Stimulated activated CD4-positive, alpha-beta T cell treated with anti-CD3 and anti-CD28 coated beads, Interleukin-12 subunit alpha, Interleukin-12 subunit beta, amount 100 ng/mL, for 24 hours (primary cell): ENCODE measurements at regions not wholly inside any gene's neighbourhood (a gene's known extent, or its start where the extent isn't known, plus 50 kb on each side); places are given as distances from the start of the nearest gene placed in this dataset.

ENCODE experiments used
- DNase-seq, 2 experiments: peaks; one replicate each; pipeline ENCODE4 v3.0.0-alpha.2; 2020; ENCODE audit warnings: low read depth in 2 of 2

GRCh38 chr2:236795861-236796219 lies 226.2 kb downstream of the ACKR3 start:
- DNase-seq = no peak

GRCh38 chr2:236796236-236796635 lies 226.6 kb downstream of the ACKR3 start:
- DNase-seq = no peak

- DNase-seq = no peak
These were observed 227.8 kb downstream of the ACKR3 start for GRCh38 chr2:236797411-236797810.

- no peak for DNase-seq
These were observed 228.9 kb downstream of the ACKR3 start for GRCh38 chr2:236798491-236798890.

GRCh38 chr2:236799391-236800026 lies 229.9 kb downstream of the ACKR3 start:
- DNase-seq = no peak

- DNase-seq = no peak
These were observed 233.2 kb downstream of the ACKR3 start for GRCh38 chr2:236802862-236803261.

GRCh38 chr2:236803621-236804020 lies 234.0 kb downstream of the ACKR3 start:
- DNase-seq = no peak

GRCh38 chr2:236805800-236806531 lies 236.3 kb downstream of the ACKR3 start:
- DNase-seq = no peak

GRCh38 chr2:236809716-236810115 lies 240.1 kb downstream of the ACKR3 start:
- no peak for DNase-seq

- no peak for DNase-seq
These were observed 241.5 kb downstream of the ACKR3 start for GRCh38 chr2:236811062-236811656.

GRCh38 chr2:236813766-236814165 lies 244.1 kb downstream of the ACKR3 start:
- no peak for DNase-seq

- no peak for DNase-seq
These were observed 245.0 kb downstream of the ACKR3 start for GRCh38 chr2:236814593-236814992.

- no peak for DNase-seq
These were observed 246.1 kb downstream of the ACKR3 start for GRCh38 chr2:236815746-236816145.

- DNase-seq = no peak
These were observed 246.9 kb downstream of the ACKR3 start for GRCh38 chr2:236816197-236817170.

GRCh38 chr2:236818281-236819045 lies 248.8 kb downstream of the ACKR3 start:
- no peak for DNase-seq

GRCh38 chr2:236819275-236820002 lies 249.8 kb downstream of the ACKR3 start:
- DNase-seq = no peak

- DNase-seq = no peak
These were observed 251.2 kb downstream of the ACKR3 start for GRCh38 chr2:236820763-236821344.

GRCh38 chr2:236823041-236823629 lies 253.5 kb downstream of the ACKR3 start:
- no peak for DNase-seq

GRCh38 chr2:236823963-236824362 lies 254.3 kb downstream of the ACKR3 start:
- no peak for DNase-seq

GRCh38 chr2:236824836-236825235 lies 255.2 kb downstream of the ACKR3 start:
- no peak for DNase-seq
